ENCODE measurements at regions not wholly inside any gene's neighbourhood (a gene's known extent, or its start where the extent isn't known, plus 50 kb on each side); places are given as distances from the start of the nearest gene placed in this dataset.

DNA sequence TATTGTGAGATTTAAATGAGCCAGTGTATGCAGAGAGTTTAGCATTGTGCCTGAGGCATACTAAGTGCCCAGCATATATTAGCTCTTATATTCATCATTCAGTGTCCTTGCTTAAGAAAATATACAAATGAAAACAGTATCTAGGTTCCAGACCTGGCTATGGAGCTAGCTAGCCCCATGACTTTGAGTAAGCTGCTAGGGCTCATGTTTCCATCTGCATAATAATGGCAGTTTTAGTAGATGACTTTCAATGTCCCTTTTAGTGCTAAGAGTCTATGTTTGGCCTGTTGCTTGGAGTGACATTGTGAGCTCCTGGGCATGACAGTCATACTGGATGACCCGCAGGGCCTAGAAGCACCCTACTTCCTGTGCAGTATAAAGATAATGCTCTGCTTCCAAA, 435.3 kb downstream of the ZIC3 start:
- no peak for TF ChIP-seq PHF20 (CRISPR knock-in tag; IDR thresholded peaks at IDR 0.05)
- no peak for TF ChIP-seq ZNF225 (CRISPR knock-in tag; IDR thresholded peaks at IDR 0.05)
- TF ChIP-seq CEBPB (IDR thresholded peaks at IDR 0.05; ENCODE audit: borderline replicate concordance, low read depth, low read length) = no peak
- no peak for TF ChIP-seq PAX8 (CRISPR knock-in tag; IDR thresholded peaks at IDR 0.05; ENCODE audit: borderline replicate concordance)
- no peak for TF ChIP-seq MTF1 (CRISPR knock-in tag; IDR thresholded peaks at IDR 0.05)
- TF ChIP-seq YY1 (IDR thresholded peaks at IDR 0.05; ENCODE audit: insufficient read depth, insufficient replicate concordance, low read depth, low read length) = no peak
- TF ChIP-seq ETV5 (CRISPR knock-in tag; IDR thresholded peaks at IDR 0.05; ENCODE audit: borderline replicate concordance) = no peak
- TF ChIP-seq ZNF230 (CRISPR knock-in tag; IDR thresholded peaks at IDR 0.05) = no peak
- TF ChIP-seq ZFAT (CRISPR knock-in tag; conservative IDR thresholded peaks at IDR 0.05) = no peak
- TF ChIP-seq, protein P1, sequence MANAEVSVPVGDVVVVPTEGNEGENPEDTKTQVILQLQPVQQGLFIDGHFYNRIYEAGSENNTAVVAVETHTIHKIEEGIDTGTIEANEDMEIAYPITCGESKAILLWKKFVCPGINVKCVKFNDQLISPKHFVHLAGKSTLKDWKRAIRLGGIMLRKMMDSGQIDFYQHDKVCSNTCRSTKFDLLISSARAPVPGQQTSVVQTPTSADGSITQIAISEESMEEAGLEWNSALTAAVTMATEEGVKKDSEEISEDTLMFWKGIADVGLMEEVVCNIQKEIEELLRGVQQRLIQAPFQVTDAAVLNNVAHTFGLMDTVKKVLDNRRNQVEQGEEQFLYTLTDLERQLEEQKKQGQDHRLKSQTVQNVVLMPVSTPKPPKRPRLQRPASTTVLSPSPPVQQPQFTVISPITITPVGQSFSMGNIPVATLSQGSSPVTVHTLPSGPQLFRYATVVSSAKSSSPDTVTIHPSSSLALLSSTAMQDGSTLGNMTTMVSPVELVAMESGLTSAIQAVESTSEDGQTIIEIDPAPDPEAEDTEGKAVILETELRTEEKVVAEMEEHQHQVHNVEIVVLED (CRISPR knock-in tag; IDR thresholded peaks at IDR 0.05; ENCODE audit: borderline replicate concordance) = no peak

More for the DNA sequence above, 435.3 kb downstream of the ZIC3 start:
- Histone ChIP-seq H2AFZ (ENCODE audit: low read length) (no peak overlapping the region), H3K36me3 (replicated peaks in 1 of 2; ENCODE audit: control insufficient read depth in 1 of 2, insufficient read depth in 2 of 2, low read length in 2 of 2) (no peaks in the 10 kb centered on the region), H3K9ac (ENCODE audit: insufficient read depth, low read depth, low read length) (no peak overlapping the region), H3K4me2 (ENCODE audit: low read depth, low read length) (no peak overlapping the region), H3K4me1 (ENCODE audit: insufficient read depth, low read length) (no peaks in the 10 kb centered on the region), H3K27me3 (ENCODE audit: control insufficient read depth in 1 of 2, insufficient read depth in 2 of 2, low read length in 2 of 2) (no peaks in the 10 kb centered on the region), H4K20me1 (ENCODE audit: insufficient read depth, low read length) (no peaks in the 10 kb centered on the region), H3K79me2 (ENCODE audit: insufficient read depth, low read length) (no peaks in the 10 kb centered on the region), H3K4me3 (replicated peaks in 1 of 3; ENCODE audit: insufficient read depth in 1 of 3, low read depth in 2 of 3, low read length in 3 of 3) (no peak overlapping the region), H3K27ac (ENCODE audit: extremely low read length, insufficient read depth, low read length) (no peak overlapping the region), H3K9me3 (ENCODE audit: low read length) (no peaks in the 10 kb centered on the region)
- CTCF ChIA-PET (ENCODE audit: low intra/inter-chr PET ratio, low total read pairs) = no interaction called here
- FAIRE-seq (no peak), ATAC-seq (no peak), DNase-seq (ENCODE audit: low spot score) (no peak)
- WGBS (ENCODE audit: low lambda C conversion rate) = no CpG with 5 or more reads among the region's 1 CpG
- intact Hi-C loops (cut with micrococcal nuclease; ENCODE audit: unreplicated experiment) = no loop called here
- no TSS peak for BruUV-seq (replicated peaks)
- in situ Hi-C loops (cut with HindIII; ENCODE audit: extremely low pct_ligation_motif_present, low pct_unique_long_range_greater_than_20kb) = no loop called here
- POLR2A ChIA-PET = no interaction called here
